ENCODE measurements at regions not wholly inside any gene's neighbourhood (a gene's known extent, or its start where the extent isn't known, plus 50 kb on each side); places are given as distances from the start of the nearest gene placed in this dataset.

GRCh38 chr2:150924878-150925277, 336.8 kb downstream of the RBM43 start:
- Histone ChIP-seq H3K27ac (no peak overlapping the region), H3K36me3 (no peaks in the 10 kb centered on the region), H3K9me3 (no peaks in the 10 kb centered on the region), H3K4me1 (no peaks in the 10 kb centered on the region), H3K4me3 (no peak overlapping the region), H3K27me3 (no peaks in the 10 kb centered on the region)
- TF ChIP-seq POLR2A (IDR thresholded peaks at IDR 0.05) (no peak), CTCF (IDR thresholded peaks at IDR 0.05) (no peak)
- DNase-seq, result no peak

GRCh38 chr2:150919901-150920300, 341.8 kb downstream of the RBM43 start:
- TF ChIP-seq CTCF (IDR thresholded peaks at IDR 0.05) (no peak), POLR2A (IDR thresholded peaks at IDR 0.05) (no peak)
- H3K4me3 ChIP-seq, result no peak overlapping the region
- DNase-seq, result no peak
- no peak overlapping the region for H3K27ac ChIP-seq
- no peaks in the 10 kb centered on the region for H3K9me3 ChIP-seq
- no peaks in the 10 kb centered on the region for H3K4me1 ChIP-seq
- H3K27me3 ChIP-seq, result no peaks in the 10 kb centered on the region
- H3K36me3 ChIP-seq, result no peaks in the 10 kb centered on the region

- TF ChIP-seq POLR2A (IDR thresholded peaks at IDR 0.05) (no peak), CTCF (IDR thresholded peaks at IDR 0.05) (no peak)
- Histone ChIP-seq H3K4me3 (no peak overlapping the region), H3K27me3 (no peaks in the 10 kb centered on the region), H3K36me3 (no peaks in the 10 kb centered on the region), H3K4me1 (no peaks in the 10 kb centered on the region), H3K27ac (no peak overlapping the region), H3K9me3 (no peaks in the 10 kb centered on the region)
- DNase-seq, result no peak
Observed at GRCh38 chr2:150917961-150918713, 343.5 kb downstream of the RBM43 start.

- no peaks in the 10 kb centered on the region for H3K9me3 ChIP-seq
- no peak overlapping the region for H3K27ac ChIP-seq
- TF ChIP-seq CTCF (IDR thresholded peaks at IDR 0.05) (no peak), POLR2A (IDR thresholded peaks at IDR 0.05) (no peak)
- no peak overlapping the region for H3K4me3 ChIP-seq
- H3K36me3 ChIP-seq, result no peaks in the 10 kb centered on the region
- DNase-seq, result no peak
- H3K27me3 ChIP-seq, result no peaks in the 10 kb centered on the region
- H3K4me1 ChIP-seq, result no peaks in the 10 kb centered on the region
Observed at GRCh38 chr2:150916467-150917396, 344.9 kb downstream of the RBM43 start.

- no peaks in the 10 kb centered on the region for H3K36me3 ChIP-seq
- H3K4me3 ChIP-seq, result no peak overlapping the region
- H3K27ac ChIP-seq, result peak overlapping the region in 2 of 4 donors; percentile 7 to 47
- H3K4me1 ChIP-seq, result no peaks in the 10 kb centered on the region
- H3K9me3 ChIP-seq, result no peaks in the 10 kb centered on the region
- H3K27me3 ChIP-seq, result no peaks in the 10 kb centered on the region
- DNase-seq, result peak in 2 of 3 donors; percentile 21 to 70
- TF ChIP-seq POLR2A (IDR thresholded peaks at IDR 0.05), result no peak
- TF ChIP-seq CTCF (IDR thresholded peaks at IDR 0.05), result no peak
Observed at GRCh38 chr2:150911766-150912280, 349.8 kb downstream of the RBM43 start.
